Testis (tissue), 2 donors: ENCODE measurements at regions not wholly inside any gene's neighbourhood (a gene's known extent, or its start where the extent isn't known, plus 50 kb on each side); places are given as distances from the start of the nearest gene placed in this dataset.

Source experiments
- DNase-seq: peaks from one replicate; pipeline ENCODE4 v3.0.0-alpha.2; 2019
- H3K27ac ChIP-seq, 2 donors: fragments of 200-600 bp; sonication (generic); one replicate each; pipeline ENCODE4 v1.5.1; 2019
- H3K27me3 ChIP-seq: fragments of 200-600 bp; sonication (generic); one replicate; pipeline ENCODE4 v1.5.1; 2019
- H3K36me3 ChIP-seq: fragments of 200-600 bp; sonication (generic); one replicate; pipeline ENCODE4 v1.5.1; 2017; ENCODE audit warnings: low read depth; ENCODE audit errors: missing control alignments
- H3K4me1 ChIP-seq: fragments of 200-600 bp; sonication (generic); one replicate; pipeline ENCODE4 v1.5.1; 2019
- H3K4me3 ChIP-seq, 2 donors: fragments of 200-600 bp; sonication (generic); one replicate each; pipeline ENCODE4 v1.5.1; 2017 to 2019
- H3K9me3 ChIP-seq: fragments of 200-600 bp; sonication (generic); one replicate; pipeline ENCODE4 v1.5.1; 2017
- POLR2A ChIP-seq: fragments of 450-650 bp; IDR thresholded peaks from one replicate; pipeline ENCODE4 v1.6.1; 2017; ENCODE audit warnings: antibody characterized with exemption, mild to moderate bottlenecking, moderate library complexity
- WGBS, 2 donors: methylation state at CpG; one replicate each; pipeline ENCODE4 v1.1.5; 2018; 5-methylcytosine and 5-hydroxymethylcytosine counted together
- intact Hi-C: fragments of 100-400 bp; cut with DNase I; formaldehyde crosslinking; loops from one replicate; pipeline ENCODE4 v1.15.1; 2023; ENCODE audit warnings: low total_unique reads
- small RNA-seq, 2 donors: library from RNA; depleted of rRNA; stranded (forward); fragments of <200 nt; gene quantifications; one replicate each; pipeline ENCODE3, GENCODE V24; 2016
- TF ChIP-seq, protein P1 (sequence below), 3 experiments: fragments of 450-650 bp in 2 of 3; fragments of 200-600 bp in 1 of 3; sonication (generic) in 1 of 3; IDR thresholded peaks; one replicate each; pipeline ENCODE4 v1.5.1; 2016 to 2019; ENCODE audit warnings: antibody characterized with exemption in 3 of 3, mild to moderate bottlenecking in 2 of 3, moderate library complexity in 1 of 3

DNA sequence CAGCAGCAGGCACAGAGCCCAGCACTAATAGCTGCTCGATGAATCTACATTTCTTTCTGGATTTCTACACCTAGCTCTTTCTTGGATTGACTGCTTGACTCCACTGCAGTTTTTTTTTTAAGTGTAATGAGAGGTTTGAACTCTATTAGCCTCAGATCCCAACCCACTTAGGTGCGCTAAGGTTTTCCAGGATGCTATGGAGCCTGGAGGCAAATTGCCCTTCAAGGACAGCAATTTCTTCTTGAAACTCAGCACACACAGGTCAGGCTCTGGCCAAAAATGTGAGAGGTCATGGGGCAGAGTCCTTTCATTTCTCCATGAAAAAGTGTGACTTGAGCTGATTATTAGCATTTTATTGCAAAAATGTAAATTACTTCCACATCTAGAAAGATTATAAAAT, 52.3 kb upstream of the TIAM2 start:
- Histone ChIP-seq H3K27me3 (no peaks in the 10 kb centered on the region), H3K27ac (no peak overlapping the region), H3K36me3 (no peaks in the 10 kb centered on the region), H3K4me1 (no peaks in the 10 kb centered on the region), H3K4me3 (no peak overlapping the region), H3K9me3 (no peaks in the 10 kb centered on the region)
- WGBS, 2 donors, result 91 to 92% methylated on average over 1 to 2 of the region's 2 CpGs
- TF ChIP-seq POLR2A, result no peak
- TF ChIP-seq, protein P1, sequence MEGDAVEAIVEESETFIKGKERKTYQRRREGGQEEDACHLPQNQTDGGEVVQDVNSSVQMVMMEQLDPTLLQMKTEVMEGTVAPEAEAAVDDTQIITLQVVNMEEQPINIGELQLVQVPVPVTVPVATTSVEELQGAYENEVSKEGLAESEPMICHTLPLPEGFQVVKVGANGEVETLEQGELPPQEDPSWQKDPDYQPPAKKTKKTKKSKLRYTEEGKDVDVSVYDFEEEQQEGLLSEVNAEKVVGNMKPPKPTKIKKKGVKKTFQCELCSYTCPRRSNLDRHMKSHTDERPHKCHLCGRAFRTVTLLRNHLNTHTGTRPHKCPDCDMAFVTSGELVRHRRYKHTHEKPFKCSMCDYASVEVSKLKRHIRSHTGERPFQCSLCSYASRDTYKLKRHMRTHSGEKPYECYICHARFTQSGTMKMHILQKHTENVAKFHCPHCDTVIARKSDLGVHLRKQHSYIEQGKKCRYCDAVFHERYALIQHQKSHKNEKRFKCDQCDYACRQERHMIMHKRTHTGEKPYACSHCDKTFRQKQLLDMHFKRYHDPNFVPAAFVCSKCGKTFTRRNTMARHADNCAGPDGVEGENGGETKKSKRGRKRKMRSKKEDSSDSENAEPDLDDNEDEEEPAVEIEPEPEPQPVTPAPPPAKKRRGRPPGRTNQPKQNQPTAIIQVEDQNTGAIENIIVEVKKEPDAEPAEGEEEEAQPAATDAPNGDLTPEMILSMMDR (IDR thresholded peaks at IDR 0.05), result no peak
- intact Hi-C loops, result no loop called here
- no peak for DNase-seq

DNA sequence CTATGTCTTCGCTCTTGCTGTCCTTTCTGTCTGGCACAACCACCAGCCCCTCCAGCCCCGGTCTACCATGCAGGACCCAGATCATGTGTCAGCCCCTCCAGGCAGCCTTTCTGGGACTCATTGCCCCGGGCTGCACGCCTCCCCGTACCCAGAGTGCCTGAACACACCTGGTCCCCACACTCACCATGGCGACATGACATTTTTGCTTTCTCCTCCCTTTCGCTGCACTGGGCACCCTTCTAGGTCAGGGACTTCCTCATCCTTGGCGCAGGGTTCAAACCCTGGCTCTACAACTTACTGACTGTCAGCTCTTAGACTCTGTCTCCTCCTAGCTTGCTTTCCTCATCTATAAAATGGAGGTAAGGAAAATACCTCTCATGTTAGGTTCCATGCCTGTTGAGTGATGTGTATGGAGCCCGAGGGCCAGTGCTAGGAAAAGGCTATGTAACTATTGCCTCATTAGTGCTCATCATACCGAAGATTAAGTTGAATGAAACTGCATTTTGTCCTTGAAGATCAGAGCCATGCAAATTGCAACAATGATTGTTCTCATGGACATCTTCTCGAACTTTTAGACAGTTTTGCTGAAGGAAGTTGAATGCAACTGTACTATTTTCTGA, 49.7 kb upstream of the TIAM2 start:
- intact Hi-C loops, result no loop called here
- 79 to 90% methylated on average over 11 of the region's 11 CpGs for WGBS, 2 donors
- no peak for TF ChIP-seq POLR2A
- TF ChIP-seq, protein P1 (IDR thresholded peaks at IDR 0.05), result no peak

More for the DNA sequence above, 49.7 kb upstream of the TIAM2 start:
- Histone ChIP-seq H3K9me3 (no peaks in the 10 kb centered on the region), H3K27me3 (no peaks in the 10 kb centered on the region), H3K27ac (no peak overlapping the region), H3K4me1 (no peaks in the 10 kb centered on the region), H3K4me3 (no peak overlapping the region), H3K36me3 (no peaks in the 10 kb centered on the region)
- no peak for DNase-seq

Small RNAs in the stretch of these regions (small RNA-seq; reads per million reads assigned to genes)
- 0 reads per million in 2 donors for gene RF00096
